MM.1S (cell line): ENCODE measurements at regions not wholly inside any gene's neighbourhood (a gene's known extent, or its start where the extent isn't known, plus 50 kb on each side); places are given as distances from the start of the nearest gene placed in this dataset.

Source experiments
- DNase-seq: peaks from one replicate; pipeline ENCODE4 v3.0.0-alpha.2; 2015
- H2AFZ ChIP-seq: fragments of 300-600 bp; sonication (generic); 2 replicates; pipeline ENCODE4 v1.6.0; 2016; ENCODE audit warnings: antibody characterized with exemption, low read length
- H3F3A ChIP-seq: fragments of 300-600 bp; sonication (generic); 2 replicates; pipeline ENCODE4 v1.6.1; 2016; ENCODE audit warnings: mild to moderate bottlenecking, antibody characterized with exemption, low read length, moderate library complexity, mixed read lengths; ENCODE audit not compliant: insufficient read depth
- H3K27ac ChIP-seq: fragments of 300-600 bp; sonication (generic); 2 replicates; pipeline ENCODE4 v1.5.1; 2016; ENCODE audit warnings: mild to moderate bottlenecking, low read length
- H3K27me3 ChIP-seq: fragments of 300-600 bp; sonication (generic); replicated peaks from 2 replicates; pipeline ENCODE4 v1.6.0; 2016; ENCODE audit warnings: low read length; ENCODE audit not compliant: insufficient read depth
- H3K36me3 ChIP-seq: fragments of 300-600 bp; sonication (generic); replicated peaks from 2 replicates; pipeline ENCODE4 v1.6.1; 2016; ENCODE audit warnings: mild to moderate bottlenecking, low read length, mixed read lengths; ENCODE audit not compliant: insufficient read depth
- H3K4me1 ChIP-seq: fragments of 300-600 bp; sonication (generic); 2 replicates; pipeline ENCODE4 v1.6.1; 2016; ENCODE audit warnings: low read length, mixed read lengths
- H3K4me2 ChIP-seq: fragments of 300-600 bp; sonication (generic); 2 replicates; pipeline ENCODE4 v1.6.0; 2016; ENCODE audit warnings: low read depth, low read length
- H3K4me3 ChIP-seq: fragments of 300-600 bp; sonication (generic); 2 replicates; pipeline ENCODE4 v1.5.1; 2016; ENCODE audit warnings: low read length, mixed read lengths
- H3K79me2 ChIP-seq: fragments of 300-600 bp; sonication (generic); 2 replicates; pipeline ENCODE4 v1.6.1; 2016; ENCODE audit warnings: mixed run types, low read length, mixed read lengths
- H3K9ac ChIP-seq: fragments of 300-600 bp; sonication (generic); 2 replicates; pipeline ENCODE4 v1.6.1; 2016; ENCODE audit warnings: low read length, mixed read lengths
- H3K9me2 ChIP-seq: fragments of 300-600 bp; sonication (generic); replicated peaks from 2 replicates; pipeline ENCODE4 v1.6.1; 2016; ENCODE audit warnings: mild to moderate bottlenecking, low read length, mixed read lengths; ENCODE audit not compliant: insufficient read depth
- H3K9me3 ChIP-seq: fragments of 300-600 bp; sonication (generic); replicated peaks from 2 replicates; pipeline ENCODE4 v1.6.1; 2016; ENCODE audit warnings: mild to moderate bottlenecking, low read length, mixed read lengths; ENCODE audit not compliant: insufficient read depth
- H4K20me1 ChIP-seq: fragments of 300-600 bp; sonication (generic); 2 replicates; pipeline ENCODE4 v1.6.1; 2016; ENCODE audit warnings: mild to moderate bottlenecking, low read length, moderate library complexity, mixed read lengths; ENCODE audit not compliant: insufficient read depth
- EZH2 ChIP-seq: fragments of 300-600 bp; sonication (generic); optimal IDR thresholded peaks from 2 replicates; pipeline ENCODE3; 2017; ENCODE audit warnings: low read depth, mild to moderate bottlenecking, antibody characterized with exemption, low read length, mixed read lengths
- EZH2phosphoT487 ChIP-seq: fragments of 300-600 bp; sonication (generic); IDR thresholded peaks from 2 replicates; pipeline ENCODE4 v1.6.1; 2018; ENCODE audit warnings: antibody characterized with exemption, low read length
- TF ChIP-seq, protein P1 (sequence below): fragments of 300-600 bp; sonication (generic); IDR thresholded peaks from 2 replicates; pipeline ENCODE4 v1.5.1; 2016; ENCODE audit warnings: antibody characterized with exemption, low read length, mixed read lengths

GRCh38 chr13:34571716-34572115 is 370.4 kb upstream of the NBEA start:
- no peaks in the 10 kb centered on the region for H3K4me1 ChIP-seq
- H3K9me3 ChIP-seq = no peaks in the 10 kb centered on the region
- no peak overlapping the region for H3K4me3 ChIP-seq
- H4K20me1 ChIP-seq = no peaks in the 10 kb centered on the region
- H2AFZ ChIP-seq = no peak overlapping the region
- no peak overlapping the region for H3K27ac ChIP-seq
- no peaks in the 10 kb centered on the region for H3F3A ChIP-seq
- no peaks in the 10 kb centered on the region for H3K36me3 ChIP-seq
- no peak overlapping the region for H3K9ac ChIP-seq
- no peaks in the 10 kb centered on the region for H3K9me2 ChIP-seq
- no peaks in the 10 kb centered on the region for H3K27me3 ChIP-seq
- no peak overlapping the region for H3K4me2 ChIP-seq
- no peaks in the 10 kb centered on the region for H3K79me2 ChIP-seq
- TF ChIP-seq, protein P1, sequence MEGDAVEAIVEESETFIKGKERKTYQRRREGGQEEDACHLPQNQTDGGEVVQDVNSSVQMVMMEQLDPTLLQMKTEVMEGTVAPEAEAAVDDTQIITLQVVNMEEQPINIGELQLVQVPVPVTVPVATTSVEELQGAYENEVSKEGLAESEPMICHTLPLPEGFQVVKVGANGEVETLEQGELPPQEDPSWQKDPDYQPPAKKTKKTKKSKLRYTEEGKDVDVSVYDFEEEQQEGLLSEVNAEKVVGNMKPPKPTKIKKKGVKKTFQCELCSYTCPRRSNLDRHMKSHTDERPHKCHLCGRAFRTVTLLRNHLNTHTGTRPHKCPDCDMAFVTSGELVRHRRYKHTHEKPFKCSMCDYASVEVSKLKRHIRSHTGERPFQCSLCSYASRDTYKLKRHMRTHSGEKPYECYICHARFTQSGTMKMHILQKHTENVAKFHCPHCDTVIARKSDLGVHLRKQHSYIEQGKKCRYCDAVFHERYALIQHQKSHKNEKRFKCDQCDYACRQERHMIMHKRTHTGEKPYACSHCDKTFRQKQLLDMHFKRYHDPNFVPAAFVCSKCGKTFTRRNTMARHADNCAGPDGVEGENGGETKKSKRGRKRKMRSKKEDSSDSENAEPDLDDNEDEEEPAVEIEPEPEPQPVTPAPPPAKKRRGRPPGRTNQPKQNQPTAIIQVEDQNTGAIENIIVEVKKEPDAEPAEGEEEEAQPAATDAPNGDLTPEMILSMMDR = no peak
- TF ChIP-seq EZH2 = no peak
- TF ChIP-seq EZH2phosphoT487 = no peak
- no peak for DNase-seq

DNA sequence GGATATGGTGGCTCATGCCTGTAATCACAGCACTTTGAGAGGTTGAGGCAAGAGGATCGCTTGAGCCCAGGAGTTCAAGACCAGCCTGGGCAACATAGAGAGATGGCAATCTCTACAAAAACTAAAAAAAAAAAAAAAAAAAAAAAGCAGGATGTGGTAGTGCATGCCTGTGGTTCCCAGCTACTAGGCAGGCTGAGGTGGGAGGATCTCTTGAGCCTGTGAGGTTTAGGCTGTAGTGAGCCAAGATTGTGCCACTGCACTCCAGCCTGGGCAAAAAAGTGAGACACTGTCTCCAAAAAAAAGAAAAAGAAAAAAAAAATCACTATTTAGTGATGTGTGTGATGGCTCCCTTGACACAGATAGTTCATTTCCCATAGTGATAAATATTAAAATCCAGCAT is 365.0 kb upstream of the NBEA start:
- Histone ChIP-seq H4K20me1 (no peaks in the 10 kb centered on the region), H3K9me2 (no peaks in the 10 kb centered on the region), H3K36me3 (no peaks in the 10 kb centered on the region), H3K27ac (no peak overlapping the region), H3K79me2 (no peaks in the 10 kb centered on the region), H3K4me2 (no peak overlapping the region), H3K9ac (no peak overlapping the region), H3K27me3 (no peaks in the 10 kb centered on the region), H3K9me3 (no peaks in the 10 kb centered on the region), H3K4me3 (no peak overlapping the region), H3F3A (no peaks in the 10 kb centered on the region), H3K4me1 (no peaks in the 10 kb centered on the region), H2AFZ (no peak overlapping the region)
- TF ChIP-seq, protein P1 = no peak
- TF ChIP-seq EZH2 (no peak), EZH2phosphoT487 (no peak)
- no peak for DNase-seq

DNA sequence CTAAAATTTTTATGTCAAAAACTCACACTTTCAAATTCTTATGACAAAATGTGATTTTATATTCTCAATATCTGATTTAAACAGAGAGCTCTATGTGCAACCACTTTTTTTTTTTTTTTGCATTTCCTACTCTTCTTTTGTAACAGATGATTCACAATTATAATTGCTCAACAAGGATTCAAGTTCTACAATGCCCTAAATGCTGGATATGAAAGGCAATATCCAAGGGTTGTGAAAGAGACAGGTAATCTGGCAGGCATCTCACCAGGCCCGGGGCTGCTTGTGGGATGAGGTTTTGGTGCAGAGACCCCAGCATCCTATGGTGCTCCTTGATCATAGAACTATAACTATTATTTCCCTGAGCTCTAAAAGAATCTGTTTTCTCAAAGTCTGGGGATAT is 363.6 kb upstream of the NBEA start:
- Histone ChIP-seq H4K20me1 (no peaks in the 10 kb centered on the region), H3K9me3 (no peaks in the 10 kb centered on the region), H3K27me3 (no peaks in the 10 kb centered on the region), H3K36me3 (no peaks in the 10 kb centered on the region), H2AFZ (no peak overlapping the region), H3K4me3 (no peak overlapping the region), H3K4me1 (no peaks in the 10 kb centered on the region), H3K27ac (no peak overlapping the region), H3K9ac (no peak overlapping the region), H3K4me2 (no peak overlapping the region), H3K9me2 (no peaks in the 10 kb centered on the region), H3K79me2 (no peaks in the 10 kb centered on the region), H3F3A (no peaks in the 10 kb centered on the region)
- DNase-seq = no peak
- TF ChIP-seq EZH2 (no peak), EZH2phosphoT487 (no peak)
- TF ChIP-seq, protein P1 = no peak
